ENCODE measurements at regions not wholly inside any gene's neighbourhood (a gene's known extent, or its start where the extent isn't known, plus 50 kb on each side); places are given as distances from the start of the nearest gene placed in this dataset.

DNA sequence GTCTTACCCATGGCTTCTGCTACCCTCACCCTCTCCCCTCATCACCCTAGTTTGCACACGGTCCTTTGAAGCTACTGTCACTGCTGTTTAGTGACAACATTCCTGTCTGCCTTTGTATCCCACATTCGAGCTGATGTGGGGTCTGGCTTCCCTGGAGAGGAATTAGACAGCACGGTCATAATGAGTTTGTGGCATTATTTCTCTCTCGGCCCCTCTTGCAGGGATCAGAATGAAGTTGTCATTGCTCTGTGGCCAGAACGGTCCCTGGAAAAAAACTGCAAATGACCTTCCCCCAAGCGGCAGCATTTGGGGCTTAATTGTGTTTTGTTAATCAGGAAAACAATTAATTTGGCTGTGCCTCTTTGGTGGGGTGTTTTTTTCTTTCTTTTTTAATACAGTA is 317.2 kb upstream of the PODXL start:
- DNase-seq (ENCODE audit: insufficient read length, low spot score) (no peak), FAIRE-seq (no peak)
- TF ChIP-seq, protein P1, sequence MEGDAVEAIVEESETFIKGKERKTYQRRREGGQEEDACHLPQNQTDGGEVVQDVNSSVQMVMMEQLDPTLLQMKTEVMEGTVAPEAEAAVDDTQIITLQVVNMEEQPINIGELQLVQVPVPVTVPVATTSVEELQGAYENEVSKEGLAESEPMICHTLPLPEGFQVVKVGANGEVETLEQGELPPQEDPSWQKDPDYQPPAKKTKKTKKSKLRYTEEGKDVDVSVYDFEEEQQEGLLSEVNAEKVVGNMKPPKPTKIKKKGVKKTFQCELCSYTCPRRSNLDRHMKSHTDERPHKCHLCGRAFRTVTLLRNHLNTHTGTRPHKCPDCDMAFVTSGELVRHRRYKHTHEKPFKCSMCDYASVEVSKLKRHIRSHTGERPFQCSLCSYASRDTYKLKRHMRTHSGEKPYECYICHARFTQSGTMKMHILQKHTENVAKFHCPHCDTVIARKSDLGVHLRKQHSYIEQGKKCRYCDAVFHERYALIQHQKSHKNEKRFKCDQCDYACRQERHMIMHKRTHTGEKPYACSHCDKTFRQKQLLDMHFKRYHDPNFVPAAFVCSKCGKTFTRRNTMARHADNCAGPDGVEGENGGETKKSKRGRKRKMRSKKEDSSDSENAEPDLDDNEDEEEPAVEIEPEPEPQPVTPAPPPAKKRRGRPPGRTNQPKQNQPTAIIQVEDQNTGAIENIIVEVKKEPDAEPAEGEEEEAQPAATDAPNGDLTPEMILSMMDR (IDR thresholded peaks at IDR 0.05; ENCODE audit: insufficient read depth, missing control alignments), result no peak

DNA sequence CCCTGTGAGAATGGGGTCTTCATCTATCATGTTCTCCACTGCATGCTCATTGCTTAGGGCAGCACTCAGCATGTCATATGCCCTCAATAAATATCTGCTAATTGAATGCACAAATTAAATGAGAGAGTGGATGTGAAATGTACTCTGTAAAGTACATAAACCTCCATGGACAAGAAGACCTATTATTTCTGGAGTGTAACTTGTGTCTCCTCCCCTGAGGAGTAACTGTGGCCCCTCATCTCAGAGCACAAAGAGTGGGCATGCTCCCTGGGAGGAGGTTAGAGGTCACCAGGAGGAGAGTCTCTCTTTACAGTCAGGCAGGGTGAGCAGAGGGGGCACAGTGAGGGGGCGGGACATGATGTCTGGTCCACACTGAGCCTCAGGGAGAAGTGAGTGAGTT is 313.6 kb upstream of the PODXL start:
- FAIRE-seq, result no peak
- DNase-seq (ENCODE audit: insufficient read length, low spot score), result no peak
- TF ChIP-seq, protein P1 (IDR thresholded peaks at IDR 0.05; ENCODE audit: insufficient read depth, missing control alignments), result no peak

DNA sequence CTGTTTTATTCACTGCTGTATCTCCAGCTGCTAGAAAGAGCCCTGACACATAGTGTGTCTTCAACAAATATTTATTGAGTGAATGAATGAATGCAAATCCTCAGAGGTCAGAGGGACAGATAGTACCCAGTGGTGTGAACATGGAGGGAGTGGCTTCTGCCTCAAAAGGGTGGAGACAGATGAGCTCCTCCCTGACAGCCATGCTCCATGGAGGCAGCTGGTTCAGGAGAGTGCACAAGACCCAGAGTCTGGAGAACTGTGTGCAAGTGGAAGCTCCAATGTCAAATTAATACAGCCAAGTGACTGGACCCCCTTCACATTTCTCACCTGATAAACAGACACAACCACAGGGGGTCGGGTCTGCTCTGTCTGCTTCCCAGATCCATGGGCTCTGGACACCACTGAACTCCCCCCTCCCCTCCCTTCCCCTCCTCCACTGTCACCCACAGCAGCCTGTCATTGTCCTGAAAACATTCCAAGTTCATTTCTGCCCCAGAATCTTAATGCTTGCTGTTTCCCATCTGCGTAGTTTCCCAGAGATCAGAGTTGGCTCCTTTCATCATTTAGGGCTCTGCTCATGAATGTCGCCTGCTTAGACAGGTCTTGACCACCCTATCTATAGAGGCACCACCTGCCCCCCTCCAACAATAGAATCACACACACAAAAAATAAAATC is 312.9 kb upstream of the PODXL start:
- no peak for DNase-seq (ENCODE audit: insufficient read length, low spot score)
- no peak for FAIRE-seq
- TF ChIP-seq, protein P1 (IDR thresholded peaks at IDR 0.05; ENCODE audit: insufficient read depth, missing control alignments), result no peak

DNA sequence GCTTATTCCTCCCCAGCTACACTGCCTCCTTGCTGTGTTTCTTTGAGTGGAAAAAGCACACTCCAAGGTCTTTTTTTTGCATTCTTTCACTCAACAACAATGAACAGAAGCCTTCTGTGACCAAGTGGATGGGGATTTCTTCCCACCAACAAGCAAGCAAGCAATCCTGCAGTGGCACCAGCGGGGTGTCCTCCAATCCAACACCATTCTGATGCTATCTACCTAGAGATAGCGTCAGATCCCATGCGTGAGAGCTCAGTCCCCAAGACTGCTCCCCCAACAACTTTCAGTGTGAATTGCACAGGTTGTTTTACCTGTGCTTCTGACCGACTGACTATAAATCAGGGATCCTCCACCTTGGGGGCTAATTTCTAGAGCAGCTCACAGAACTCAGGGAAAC is 311.0 kb upstream of the PODXL start:
- no peak for FAIRE-seq
- TF ChIP-seq, protein P1 (IDR thresholded peaks at IDR 0.05; ENCODE audit: insufficient read depth, missing control alignments), result no peak
- DNase-seq (ENCODE audit: insufficient read length, low spot score), result no peak

DNA sequence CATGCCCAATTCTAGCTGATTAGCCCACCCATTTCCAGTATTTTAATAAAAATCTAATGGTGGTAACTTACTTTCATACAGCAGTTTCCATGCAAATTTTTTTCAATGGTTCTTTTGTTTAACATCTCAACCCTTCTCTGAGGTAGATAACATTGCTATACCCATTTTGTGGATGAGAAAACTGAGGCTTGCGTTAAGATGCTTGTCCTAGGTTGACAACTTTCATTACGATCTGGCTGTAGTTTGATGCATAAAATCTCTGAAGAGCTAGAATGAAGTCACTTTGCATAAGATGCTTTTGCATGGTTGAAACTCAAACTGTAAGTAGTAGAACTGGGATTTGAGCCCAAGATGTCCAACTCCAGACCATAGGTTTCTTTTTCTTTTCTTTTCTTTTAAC is 309.5 kb upstream of the PODXL start:
- TF ChIP-seq, protein P1 (IDR thresholded peaks at IDR 0.05; ENCODE audit: insufficient read depth, missing control alignments), result no peak
- FAIRE-seq (no peak), DNase-seq (ENCODE audit: insufficient read length, low spot score) (no peak)

DNA sequence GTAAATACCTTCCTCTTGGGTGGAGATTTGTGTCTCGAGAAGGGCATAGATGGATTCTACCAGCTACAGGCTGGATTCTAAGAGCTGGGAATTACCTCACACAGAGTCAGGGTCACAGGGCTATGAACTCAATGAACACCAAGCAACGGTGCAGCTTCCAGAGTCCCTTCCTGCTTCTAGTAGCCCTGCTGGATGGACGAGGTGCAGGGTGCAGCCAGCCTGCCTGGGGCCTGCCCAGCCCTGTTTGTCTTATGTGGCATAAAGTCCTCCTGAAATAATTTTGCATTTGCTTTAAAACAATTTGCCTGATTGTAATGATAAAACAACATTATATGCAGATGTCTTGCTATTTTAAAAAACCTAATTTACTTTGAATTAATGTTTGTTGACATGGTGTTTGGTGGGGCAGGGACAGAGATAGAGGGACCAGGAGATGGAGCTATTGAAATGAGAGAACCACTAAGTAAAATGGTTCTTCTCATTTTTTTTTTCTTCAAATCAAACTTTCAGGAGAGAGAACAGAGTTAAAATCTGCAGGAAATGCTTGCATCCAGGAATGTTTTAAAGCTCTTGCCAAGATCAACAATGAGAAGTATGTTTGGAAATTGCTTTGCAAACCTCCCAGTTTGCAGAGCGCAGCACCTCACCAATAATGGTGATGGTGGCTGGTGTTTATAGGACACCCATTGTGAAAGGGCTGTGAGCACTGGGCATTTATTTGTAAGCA is 305.4 kb upstream of the PODXL start:
- no peak for DNase-seq (ENCODE audit: insufficient read length, low spot score)
- TF ChIP-seq, protein P1 (IDR thresholded peaks at IDR 0.05; ENCODE audit: insufficient read depth, missing control alignments), result no peak
- FAIRE-seq, result no peak
